Vagina (tissue), 2 donors: ENCODE measurements at regions not wholly inside any gene's neighbourhood (a gene's known extent, or its start where the extent isn't known, plus 50 kb on each side); places are given as distances from the start of the nearest gene placed in this dataset.
"Not testable (repeated sequence)": the region's sequence is repeated elsewhere in the genome, so short reads cannot be mapped to it uniquely, and the experiment has no call there.

Experiments
- DNase-seq, 2 donors: peaks; one replicate each; pipeline ENCODE4 v3.0.0-alpha.2; 2017; ENCODE audit errors: extremely low spot score in 2 of 2
- H3K27ac ChIP-seq: fragments of 200-600 bp; sonication (generic); one replicate; pipeline ENCODE4 v1.5.1; 2019
- H3K27me3 ChIP-seq: fragments of 200-600 bp; sonication (generic); one replicate; pipeline ENCODE4 v1.5.1; 2019
- H3K36me3 ChIP-seq, 2 donors: fragments of 200-600 bp; sonication (generic); one replicate each; pipeline ENCODE4 v1.5.1; 2017 to 2019
- H3K4me1 ChIP-seq: fragments of 200-600 bp; sonication (generic); one replicate; pipeline ENCODE4 v1.5.1; 2019
- H3K4me3 ChIP-seq, 2 donors: fragments of 200-600 bp; sonication (generic); 1 replicate in 1 of 2; 2 replicates in 1 of 2; pipeline ENCODE4 v1.5.1; 2016 to 2019
- H3K9me3 ChIP-seq: fragments of 200-600 bp; sonication (generic); one replicate; pipeline ENCODE4 v1.5.1; 2019
- CTCF ChIP-seq, 3 experiments: fragments of 450-650 bp in 2 of 3; fragments of 200-600 bp in 1 of 3; sonication (generic) in 1 of 3; IDR thresholded peaks; one replicate each; pipeline ENCODE4 v1.5.1; 2017 to 2019; ENCODE audit warnings: antibody characterized with exemption in 3 of 3, mild to moderate bottlenecking in 2 of 3, moderate library complexity in 2 of 3
- POLR2A ChIP-seq, 2 donors: fragments of 450-650 bp; IDR thresholded peaks; one replicate each; pipeline ENCODE4 v1.6.1; 2017; ENCODE audit warnings: antibody characterized with exemption in 2 of 2, mild to moderate bottlenecking in 2 of 2, moderate library complexity in 2 of 2
- POLR2AphosphoS5 ChIP-seq, 2 donors: sonication (generic); formaldehyde crosslinking; IDR thresholded peaks; one replicate each; pipeline ENCODE4 v1.9.0; 2017; ENCODE audit warnings: antibody characterized with exemption in 2 of 2, mild to moderate bottlenecking in 2 of 2, low read depth in 1 of 2; ENCODE audit not compliant: insufficient read depth in 1 of 2
- intact Hi-C: fragments of 100-400 bp; cut with DNase I; formaldehyde crosslinking; loops from one replicate; pipeline ENCODE4 v1.15.1; 2023

GRCh38 chr1:121443001-121443540, 258.3 kb downstream of the SRGAP2C start:
- Histone ChIP-seq H3K4me3 (no peak overlapping the region), H3K9me3 (no peaks in the 10 kb centered on the region), H3K4me1 (no peaks in the 10 kb centered on the region), H3K27ac (no peak overlapping the region), H3K27me3 (no peaks in the 10 kb centered on the region), H3K36me3 (no peaks in the 10 kb centered on the region)
- no peak for DNase-seq
- intact Hi-C loops = no loop called here
- TF ChIP-seq POLR2A (IDR thresholded peaks at IDR 0.05) (no peak), CTCF (IDR thresholded peaks at IDR 0.05) (no peak), POLR2AphosphoS5 (IDR thresholded peaks at IDR 0.05; ENCODE audit: insufficient read depth in 1 of 2, low read depth in 1 of 2) (no peak)

DNA sequence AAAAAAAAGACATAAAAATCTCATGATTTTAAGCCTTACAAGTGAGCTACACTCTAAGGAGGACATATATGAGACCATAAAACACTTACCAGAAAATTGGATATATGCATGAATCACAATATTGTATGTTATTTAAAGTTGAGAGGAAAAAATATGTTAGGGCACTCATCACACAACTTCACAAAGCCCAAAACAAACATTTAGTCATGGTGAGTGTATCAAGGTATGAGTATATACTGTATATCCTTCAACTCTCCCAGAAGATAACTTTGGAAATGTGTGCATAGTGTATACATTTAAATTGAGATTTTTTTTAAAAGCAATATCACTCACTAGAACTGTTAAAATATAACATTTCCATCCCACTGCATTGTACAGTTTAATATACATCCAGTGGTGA, 259.3 kb downstream of the SRGAP2C start:
- intact Hi-C loops = no loop called here
- H3K4me1 ChIP-seq = no peaks in the 10 kb centered on the region
- TF ChIP-seq CTCF (IDR thresholded peaks at IDR 0.05) (no peak), POLR2AphosphoS5 (IDR thresholded peaks at IDR 0.05; ENCODE audit: insufficient read depth in 1 of 2, low read depth in 1 of 2) (no peak), POLR2A (IDR thresholded peaks at IDR 0.05) (no peak)

GRCh38 chr1:121445679-121446078, 260.9 kb downstream of the SRGAP2C start:
- DNase-seq = no peak
- no peaks in the 10 kb centered on the region for H3K36me3 ChIP-seq
- no peak overlapping the region for H3K4me3 ChIP-seq
- TF ChIP-seq POLR2AphosphoS5 (IDR thresholded peaks at IDR 0.05; ENCODE audit: insufficient read depth in 1 of 2, low read depth in 1 of 2) = no peak
- H3K4me1 ChIP-seq = no peaks in the 10 kb centered on the region
- H3K27me3 ChIP-seq = no peaks in the 10 kb centered on the region
- H3K27ac ChIP-seq = no peak overlapping the region
- no peaks in the 10 kb centered on the region for H3K9me3 ChIP-seq
- intact Hi-C loops = no loop called here

More for the DNA sequence above, 259.3 kb downstream of the SRGAP2C start:
- Histone ChIP-seq H3K36me3 (no peaks in the 10 kb centered on the region), H3K4me3 (no peak overlapping the region), H3K27me3 (no peaks in the 10 kb centered on the region), H3K9me3 (no peaks in the 10 kb centered on the region), H3K27ac (no peak overlapping the region)
- DNase-seq = no peak

DNA sequence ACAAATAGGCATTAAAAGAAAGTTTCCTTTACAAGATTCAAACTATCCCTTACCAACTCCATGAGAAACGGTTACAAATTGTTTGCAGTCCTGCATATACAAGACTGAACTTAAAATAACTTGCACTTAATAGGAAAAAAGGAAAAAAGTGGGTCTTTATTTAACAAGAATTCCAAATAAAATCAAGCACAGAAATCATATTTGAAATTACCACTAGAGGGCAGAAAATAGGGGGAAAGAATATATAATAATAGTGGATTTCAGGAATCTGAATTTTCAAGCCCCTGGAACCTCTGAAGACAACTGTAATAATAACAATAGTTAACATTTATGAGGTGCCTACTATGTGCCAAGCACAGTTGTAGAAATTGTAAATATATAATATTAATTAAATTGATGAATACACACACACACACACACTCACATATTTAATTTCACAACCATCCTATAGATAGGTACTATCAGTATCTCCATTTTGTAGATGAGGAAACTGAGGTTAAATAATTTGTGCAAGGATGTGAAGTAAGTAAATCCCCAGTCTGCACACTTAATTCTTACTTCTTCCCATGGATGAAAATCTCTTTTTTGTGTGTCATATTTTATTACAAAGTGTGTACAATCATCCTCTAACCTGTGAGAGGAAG, 262.6 kb downstream of the SRGAP2C start:
- intact Hi-C loops, H3K27ac ChIP-seq, H3K4me3 ChIP-seq, H3K36me3 ChIP-seq, H3K27me3 ChIP-seq, H3K9me3 ChIP-seq, DNase-seq, H3K4me1 ChIP-seq: not testable (repeated sequence)
- peak in 1 of 3 experiments; percentile 9 for TF ChIP-seq CTCF (IDR thresholded peaks at IDR 0.05)

- H3K9me3 ChIP-seq, H3K27ac ChIP-seq, intact Hi-C loops: not testable (repeated sequence)
Observed at GRCh38 chr1:121448064-121448463, 263.3 kb downstream of the SRGAP2C start.

GRCh38 chr1:121448851-121449250, 264.1 kb downstream of the SRGAP2C start:
- intact Hi-C loops = no loop called here
- no peak for DNase-seq

More at GRCh38 chr1:121448064-121448463, 263.3 kb downstream of the SRGAP2C start:
- H3K36me3 ChIP-seq, H3K27me3 ChIP-seq, H3K4me1 ChIP-seq, DNase-seq, H3K4me3 ChIP-seq: not testable (repeated sequence)

More at GRCh38 chr1:121448851-121449250, 264.1 kb downstream of the SRGAP2C start:
- no peaks in the 10 kb centered on the region for H3K4me1 ChIP-seq
- no peaks in the 10 kb centered on the region for H3K27me3 ChIP-seq
- H3K36me3 ChIP-seq = no peaks in the 10 kb centered on the region
- H3K27ac ChIP-seq = no peak overlapping the region
- no peak overlapping the region for H3K4me3 ChIP-seq
- H3K9me3 ChIP-seq = no peaks in the 10 kb centered on the region
- no peak for TF ChIP-seq CTCF (IDR thresholded peaks at IDR 0.05)
- TF ChIP-seq POLR2AphosphoS5 (IDR thresholded peaks at IDR 0.05; ENCODE audit: insufficient read depth in 1 of 2, low read depth in 1 of 2) = no peak
- no peak for TF ChIP-seq POLR2A (IDR thresholded peaks at IDR 0.05)
